ENCODE measurements at regions not wholly inside any gene's neighbourhood (a gene's known extent, or its start where the extent isn't known, plus 50 kb on each side); places are given as distances from the start of the nearest gene placed in this dataset.

GRCh38 chr2:74042606-74043005 is 57.9 kb downstream of the TET3 start:
- H3K4me2 ChIP-seq (ENCODE audit: extremely low read depth, insufficient read depth, low read length) = no peak overlapping the region
- TF ChIP-seq CTCF (conservative IDR thresholded peaks at IDR 0.05 in 1 of 2, IDR thresholded peaks at IDR 0.05 in 1 of 2; ENCODE audit: low read depth in 1 of 2, low read length in 2 of 2) (no peak), EZH2 (IDR thresholded peaks at IDR 0.05; ENCODE audit: low read length, missing control alignments) (no peak)
- DNase-seq (ENCODE audit: low read depth in 2 of 2) = no peak
- H3K9me3 ChIP-seq (ENCODE audit: control insufficient read depth, insufficient read depth, low read depth, low read length) = no peaks in the 10 kb centered on the region
- H3K27me3 ChIP-seq (ENCODE audit: control insufficient read depth, insufficient read depth, low read length) = no peaks in the 10 kb centered on the region
- H4K20me1 ChIP-seq (ENCODE audit: control insufficient read depth, extremely low read depth, insufficient read depth, low read length) = no peaks in the 10 kb centered on the region
- H3K79me2 ChIP-seq (ENCODE audit: control insufficient read depth, insufficient read depth, low read length) = no peaks in the 10 kb centered on the region
- H3K4me3 ChIP-seq (replicated peaks in 1 of 4; ENCODE audit: control extremely low read depth in 1 of 4, insufficient read depth in 1 of 4, low read depth in 3 of 4, low read length in 4 of 4) = no peak overlapping the region
- H3K27ac ChIP-seq (ENCODE audit: insufficient read depth, low read length) = no peak overlapping the region
- H3K9ac ChIP-seq (ENCODE audit: insufficient read depth, low read length) = no peak overlapping the region
- H2AFZ ChIP-seq (ENCODE audit: low read length) = no peak overlapping the region
- H3K4me1 ChIP-seq (ENCODE audit: control insufficient read depth, extremely low read depth, insufficient read depth, low read length) = no peaks in the 10 kb centered on the region
- H3K36me3 ChIP-seq (ENCODE audit: control insufficient read depth, insufficient read depth, low read length) = peaks cover 2% of the 10 kb centered on the region

GRCh38 chr2:74043345-74044329 is 58.9 kb downstream of the TET3 start:
- Histone ChIP-seq H2AFZ (ENCODE audit: low read length) (no peak overlapping the region), H3K79me2 (ENCODE audit: control insufficient read depth, insufficient read depth, low read length) (no peaks in the 10 kb centered on the region), H3K27me3 (ENCODE audit: control insufficient read depth, insufficient read depth, low read length) (no peaks in the 10 kb centered on the region), H4K20me1 (ENCODE audit: control insufficient read depth, extremely low read depth, insufficient read depth, low read length) (no peaks in the 10 kb centered on the region), H3K4me3 (replicated peaks in 1 of 4; ENCODE audit: control extremely low read depth in 1 of 4, insufficient read depth in 1 of 4, low read depth in 3 of 4, low read length in 4 of 4) (no peak overlapping the region), H3K9ac (ENCODE audit: insufficient read depth, low read length) (no peak overlapping the region), H3K4me1 (ENCODE audit: control insufficient read depth, extremely low read depth, insufficient read depth, low read length) (no peaks in the 10 kb centered on the region), H3K27ac (ENCODE audit: insufficient read depth, low read length) (no peak overlapping the region), H3K36me3 (ENCODE audit: control insufficient read depth, insufficient read depth, low read length) (peaks cover 6% of the 10 kb centered on the region), H3K9me3 (ENCODE audit: control insufficient read depth, insufficient read depth, low read depth, low read length) (no peaks in the 10 kb centered on the region), H3K4me2 (ENCODE audit: extremely low read depth, insufficient read depth, low read length) (no peak overlapping the region)
- DNase-seq (ENCODE audit: low read depth in 2 of 2) = no peak
- TF ChIP-seq EZH2 (IDR thresholded peaks at IDR 0.05; ENCODE audit: low read length, missing control alignments) (no peak), CTCF (conservative IDR thresholded peaks at IDR 0.05 in 1 of 2, IDR thresholded peaks at IDR 0.05 in 1 of 2; ENCODE audit: low read depth in 1 of 2, low read length in 2 of 2) (no peak)

- Histone ChIP-seq H3K9ac (ENCODE audit: insufficient read depth, low read length) (no peak overlapping the region), H3K4me2 (ENCODE audit: extremely low read depth, insufficient read depth, low read length) (no peak overlapping the region), H3K4me3 (replicated peaks in 1 of 4; ENCODE audit: control extremely low read depth in 1 of 4, insufficient read depth in 1 of 4, low read depth in 3 of 4, low read length in 4 of 4) (no peak overlapping the region), H3K4me1 (ENCODE audit: control insufficient read depth, extremely low read depth, insufficient read depth, low read length) (no peaks in the 10 kb centered on the region), H3K27ac (ENCODE audit: insufficient read depth, low read length) (no peak overlapping the region), H3K36me3 (ENCODE audit: control insufficient read depth, insufficient read depth, low read length) (peaks cover 6% of the 10 kb centered on the region), H4K20me1 (ENCODE audit: control insufficient read depth, extremely low read depth, insufficient read depth, low read length) (no peaks in the 10 kb centered on the region), H3K27me3 (ENCODE audit: control insufficient read depth, insufficient read depth, low read length) (no peaks in the 10 kb centered on the region), H3K9me3 (ENCODE audit: control insufficient read depth, insufficient read depth, low read depth, low read length) (no peaks in the 10 kb centered on the region), H3K79me2 (ENCODE audit: control insufficient read depth, insufficient read depth, low read length) (no peaks in the 10 kb centered on the region), H2AFZ (ENCODE audit: low read length) (no peak overlapping the region)
- TF ChIP-seq CTCF (conservative IDR thresholded peaks at IDR 0.05 in 1 of 2, IDR thresholded peaks at IDR 0.05 in 1 of 2; ENCODE audit: low read depth in 1 of 2, low read length in 2 of 2) (no peak), EZH2 (IDR thresholded peaks at IDR 0.05; ENCODE audit: low read length, missing control alignments) (no peak)
- no peak for DNase-seq (ENCODE audit: low read depth in 2 of 2)
These were observed 60.3 kb downstream of the TET3 start for GRCh38 chr2:74044999-74045398.

All from fibroblast of lung (primary cell).